ENCODE measurements at regions not wholly inside any gene's neighbourhood (a gene's known extent, or its start where the extent isn't known, plus 50 kb on each side); places are given as distances from the start of the nearest gene placed in this dataset.

DNA sequence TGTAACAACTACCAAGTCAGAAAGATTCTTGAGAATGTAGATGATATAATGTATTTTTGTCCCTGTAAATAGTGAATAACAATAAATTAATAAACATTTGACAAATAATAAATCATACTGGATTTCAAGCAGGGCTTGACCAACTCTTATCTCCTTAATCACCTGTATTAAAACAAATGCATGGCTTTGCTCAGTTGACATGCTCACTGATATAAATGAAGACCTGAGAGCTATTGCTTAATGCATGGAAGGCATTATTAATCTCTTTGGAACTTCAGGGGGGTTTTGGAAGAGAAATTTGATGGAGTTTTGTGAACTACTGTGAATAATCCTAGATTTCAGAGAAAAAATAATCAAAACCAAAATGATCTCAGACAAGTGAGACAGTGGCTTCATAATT, 1420.4 kb upstream of the TENM4 start:
- TF ChIP-seq, protein P1, sequence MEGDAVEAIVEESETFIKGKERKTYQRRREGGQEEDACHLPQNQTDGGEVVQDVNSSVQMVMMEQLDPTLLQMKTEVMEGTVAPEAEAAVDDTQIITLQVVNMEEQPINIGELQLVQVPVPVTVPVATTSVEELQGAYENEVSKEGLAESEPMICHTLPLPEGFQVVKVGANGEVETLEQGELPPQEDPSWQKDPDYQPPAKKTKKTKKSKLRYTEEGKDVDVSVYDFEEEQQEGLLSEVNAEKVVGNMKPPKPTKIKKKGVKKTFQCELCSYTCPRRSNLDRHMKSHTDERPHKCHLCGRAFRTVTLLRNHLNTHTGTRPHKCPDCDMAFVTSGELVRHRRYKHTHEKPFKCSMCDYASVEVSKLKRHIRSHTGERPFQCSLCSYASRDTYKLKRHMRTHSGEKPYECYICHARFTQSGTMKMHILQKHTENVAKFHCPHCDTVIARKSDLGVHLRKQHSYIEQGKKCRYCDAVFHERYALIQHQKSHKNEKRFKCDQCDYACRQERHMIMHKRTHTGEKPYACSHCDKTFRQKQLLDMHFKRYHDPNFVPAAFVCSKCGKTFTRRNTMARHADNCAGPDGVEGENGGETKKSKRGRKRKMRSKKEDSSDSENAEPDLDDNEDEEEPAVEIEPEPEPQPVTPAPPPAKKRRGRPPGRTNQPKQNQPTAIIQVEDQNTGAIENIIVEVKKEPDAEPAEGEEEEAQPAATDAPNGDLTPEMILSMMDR (conservative IDR thresholded peaks at IDR 0.05; ENCODE audit: low read depth, low read length), result no peak
- TF ChIP-seq EZH2phosphoT487 (IDR thresholded peaks at IDR 0.05; ENCODE audit: borderline replicate concordance, low read length), result no peak
- no peak for TF ChIP-seq EZH2 (IDR thresholded peaks at IDR 0.05; ENCODE audit: low read length, unreplicated experiment)

All from PC-3 (cell line).